HepG2 (cell line): ENCODE measurements at regions not wholly inside any gene's neighbourhood (a gene's known extent, or its start where the extent isn't known, plus 50 kb on each side); places are given as distances from the start of the nearest gene placed in this dataset.

ENCODE experiments used
- ATAC-seq: fragments of 200-7000 bp; cut with Tn5 transposase; 3 replicates; pipeline ENCODE4 v1.9.1; 2020; ENCODE audit warnings: mild to moderate bottlenecking, moderate library complexity
- BruUV-seq: library from RNA; stranded (reverse); fragments of 400-500 nt; replicated peaks from 2 replicates; lab custom pipeline; 2021; lab: Mats Ljungman, UMichigan
- CTCF ChIA-PET: fragments of 300-600 bp; formaldehyde crosslinking; extraction: SDS; loops from one replicate; lab custom pipeline; 2021; ENCODE audit warnings: low total read pairs, inconsistent platforms, low intra/inter-chr PET ratio; lab: Yijun Ruan, JAX
- POLR2A ChIA-PET: fragments of 350-600 bp; sonication (Branson Sonifier 250); formaldehyde crosslinking; loops from one replicate; lab custom pipeline; 2020; ENCODE audit warnings: antibody characterized with exemption, inconsistent platforms; lab: Yijun Ruan, JAX
- DNase-seq: peaks from one replicate; pipeline ENCODE4 v3.0.0-alpha.2; 2015; ENCODE audit warnings: low spot score
- FAIRE-seq: peaks from 3 replicates; lab custom pipeline; 2011; peaks lifted over from hg19 to GRCh38; lab: Jason Lieb, UNC
- H2AFZ ChIP-seq: one replicate; pipeline ENCODE4 v1.6.1; 2011; ENCODE audit warnings: low read length, inconsistent platforms
- H3K27ac ChIP-seq: fragments of 300-600 bp; 3 replicates; pipeline ENCODE4 v1.8.0; 2011; ENCODE audit warnings: mixed run types, mild to moderate bottlenecking, mixed read lengths, low read length, inconsistent platforms; ENCODE audit not compliant: insufficient read depth; ENCODE audit errors: extremely low read length
- H3K27me3 ChIP-seq, 2 experiments: fragments of 200-600 bp in 1 of 2; 2 replicates in 1 of 2; 3 replicates in 1 of 2; pipeline versions ENCODE4 v1.6.0 to v1.8.0; 2011; ENCODE audit warnings: low read length in 2 of 2, mild to moderate bottlenecking in 2 of 2, moderate library complexity in 2 of 2, inconsistent platforms in 1 of 2; ENCODE audit not compliant: insufficient read depth in 2 of 2, control insufficient read depth in 1 of 2
- H3K36me3 ChIP-seq, 2 experiments: fragments of 200-600 bp in 1 of 2; replicated peaks in 1 of 2; 2 replicates in 1 of 2; 3 replicates in 1 of 2; pipeline versions ENCODE4 v1.5.1 to v1.8.0; 2011; ENCODE audit warnings: low read length in 2 of 2, inconsistent platforms in 1 of 2; ENCODE audit not compliant: insufficient read depth in 2 of 2, control insufficient read depth in 1 of 2
- H3K4me1 ChIP-seq: 2 replicates; pipeline ENCODE4 v1.5.1; 2012; ENCODE audit warnings: low read length, inconsistent platforms; ENCODE audit not compliant: insufficient read depth
- H3K4me2 ChIP-seq: 2 replicates; pipeline ENCODE4 v1.6.0; 2011; ENCODE audit warnings: low read depth, low read length, inconsistent platforms
- H3K4me3 ChIP-seq, 3 experiments: fragments of 200-600 bp in 1 of 3; sonication (generic), shearing (Covaris generic) in 1 of 3; replicated peaks in 1 of 3; 2 replicates each; pipeline ENCODE4 v1.5.1; 2011 to 2016; ENCODE audit warnings: low read length in 3 of 3, inconsistent platforms in 2 of 3, low read depth in 2 of 3, mild to moderate bottlenecking in 2 of 3, control low read depth in 1 of 3, mixed read lengths in 1 of 3; ENCODE audit not compliant: insufficient read depth in 1 of 3
- H3K79me2 ChIP-seq: one replicate; pipeline ENCODE4 v1.6.1; 2011; ENCODE audit warnings: low read length, inconsistent platforms; ENCODE audit not compliant: insufficient read depth
- H3K9ac ChIP-seq: 2 replicates; pipeline ENCODE4 v1.6.0; 2011; ENCODE audit warnings: mild to moderate bottlenecking, low read depth, low read length, inconsistent platforms; ENCODE audit not compliant: insufficient read depth
- H3K9me3 ChIP-seq: 2 replicates; pipeline ENCODE4 v1.5.1; 2012; ENCODE audit warnings: mild to moderate bottlenecking, low read length
- H4K20me1 ChIP-seq: 2 replicates; pipeline ENCODE4 v1.6.0; 2011; ENCODE audit warnings: inconsistent platforms, mild to moderate bottlenecking, low read length, moderate library complexity; ENCODE audit not compliant: insufficient read depth
- CBX5 ChIP-seq: sonication (generic); formaldehyde crosslinking; IDR thresholded peaks from 2 replicates; pipeline ENCODE4 v1.4.0; 2020; ENCODE audit warnings: missing genetic modification reagents, borderline replicate concordance
- NFYC ChIP-seq: IDR thresholded peaks from 2 replicates; pipeline ENCODE4 v1.6.1; 2016; ENCODE audit warnings: missing genetic modification reagents, missing compliant biosample characterization
- ZBTB39 ChIP-seq: sonication (generic); formaldehyde crosslinking; IDR thresholded peaks from 2 replicates; pipeline ENCODE4 v1.5.0; 2020; ENCODE audit warnings: missing genetic modification reagents
- ZNF614 ChIP-seq: IDR thresholded peaks from 2 replicates; pipeline ENCODE4 v1.6.1; 2018; ENCODE audit warnings: missing biosample characterization, missing genetic modification reagents, inconsistent platforms, borderline replicate concordance
- ZNF816 ChIP-seq: sonication (generic); formaldehyde crosslinking; IDR thresholded peaks from 2 replicates; pipeline ENCODE4 v1.8.0; 2022; ENCODE audit warnings: missing genetic modification reagents, mild to moderate bottlenecking, borderline replicate concordance
- WGBS: methylation state at CpG from one replicate; pipeline ENCODE4 v1.1.6; 2017; ENCODE audit warnings: low lambda C conversion rate; 5-methylcytosine and 5-hydroxymethylcytosine counted together
- in situ Hi-C: cut with HindIII; loops from 2 replicates; pipeline ENCODE4 v1.10.0; 2017; ENCODE audit warnings: low pct_unique_long_range_greater_than_20kb; ENCODE audit not compliant: extremely low pct_ligation_motif_present
- intact Hi-C: fragments of 100-400 bp; cut with micrococcal nuclease; formaldehyde crosslinking; loops from one replicate; pipeline ENCODE4 v1.10.0; 2022; ENCODE audit not compliant: unreplicated experiment
- TF ChIP-seq, protein P1 (sequence below): sonication (generic); formaldehyde crosslinking; IDR thresholded peaks from 2 replicates; pipeline ENCODE4 v1.4.0; 2020; ENCODE audit warnings: low read depth, mild to moderate bottlenecking, missing genetic modification reagents

DNA sequence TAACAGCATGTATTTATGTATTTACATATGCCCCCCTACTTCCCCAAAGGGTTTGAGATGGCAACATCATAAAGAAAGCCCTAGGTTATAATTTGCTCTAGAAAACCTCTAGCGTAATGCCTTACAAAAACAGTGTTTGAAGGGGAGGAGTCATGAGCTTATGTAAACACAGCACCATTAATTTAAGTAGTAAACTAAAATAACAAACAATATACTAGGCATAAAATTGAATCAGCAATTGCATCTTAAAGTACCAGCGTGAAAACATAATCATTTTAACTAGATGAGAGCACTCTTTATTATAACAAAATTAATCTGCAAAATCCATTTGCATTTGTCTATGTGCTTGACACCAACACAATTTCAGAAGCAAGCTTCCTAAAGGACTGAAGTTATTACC is 507.2 kb upstream of the NRP1 start:
- H3K9me3 ChIP-seq = peaks cover 17% of the 10 kb centered on the region
- TF ChIP-seq ZNF816 (CRISPR knock-in tag) (no peak), ZBTB39 (no peak), CBX5 (CRISPR knock-in tag) (no peak), NFYC (CRISPR knock-in tag) (no peak), ZNF614 (no peak)
- TF ChIP-seq, protein P1, sequence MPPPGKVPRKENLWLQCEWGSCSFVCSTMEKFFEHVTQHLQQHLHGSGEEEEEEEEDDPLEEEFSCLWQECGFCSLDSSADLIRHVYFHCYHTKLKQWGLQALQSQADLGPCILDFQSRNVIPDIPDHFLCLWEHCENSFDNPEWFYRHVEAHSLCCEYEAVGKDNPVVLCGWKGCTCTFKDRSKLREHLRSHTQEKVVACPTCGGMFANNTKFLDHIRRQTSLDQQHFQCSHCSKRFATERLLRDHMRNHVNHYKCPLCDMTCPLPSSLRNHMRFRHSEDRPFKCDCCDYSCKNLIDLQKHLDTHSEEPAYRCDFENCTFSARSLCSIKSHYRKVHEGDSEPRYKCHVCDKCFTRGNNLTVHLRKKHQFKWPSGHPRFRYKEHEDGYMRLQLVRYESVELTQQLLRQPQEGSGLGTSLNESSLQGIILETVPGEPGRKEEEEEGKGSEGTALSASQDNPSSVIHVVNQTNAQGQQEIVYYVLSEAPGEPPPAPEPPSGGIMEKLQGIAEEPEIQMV = no peak
- TF ChIP-seq, all 625 proteins: peak for 0
- H2AFZ ChIP-seq = no peak overlapping the region
- H3K27ac ChIP-seq = no peak overlapping the region
- CTCF ChIA-PET = no interaction called here
- H3K4me2 ChIP-seq = no peak overlapping the region
- no peaks in the 10 kb centered on the region for H3K27me3 ChIP-seq
- 15% methylated on average over 2 of the region's 2 CpGs for whole genome bisulfite sequencing
- H3K4me1 ChIP-seq = no peaks in the 10 kb centered on the region
- H4K20me1 ChIP-seq = no peaks in the 10 kb centered on the region
- FAIRE-seq (no peak), ATAC-seq (no peak), DNase-seq (no peak)
- no peaks in the 10 kb centered on the region for H3K79me2 ChIP-seq
- in situ Hi-C loops (no loop called here), intact Hi-C loops (no loop called here)
- no peak overlapping the region for H3K4me3 ChIP-seq
- no TSS peak for BruUV-seq
- POLR2A ChIA-PET = no interaction called here
- no peak overlapping the region for H3K9ac ChIP-seq
- no peaks in the 10 kb centered on the region for H3K36me3 ChIP-seq
